ENCODE measurements at regions not wholly inside any gene's neighbourhood (a gene's known extent, or its start where the extent isn't known, plus 50 kb on each side); places are given as distances from the start of the nearest gene placed in this dataset.

- Histone ChIP-seq H3K4me2 (ENCODE audit: insufficient read depth, low read length) (no peak overlapping the region), H3K27me3 (ENCODE audit: control insufficient read depth in 2 of 2, insufficient read depth in 2 of 2, low read length in 2 of 2) (no peaks in the 10 kb centered on the region), H3K36me3 (ENCODE audit: control insufficient read depth, insufficient read depth, low read length) (no peaks in the 10 kb centered on the region), H4K20me1 (replicated peaks; ENCODE audit: control insufficient read depth, insufficient read depth, low read length) (no peaks in the 10 kb centered on the region), H3K9me1 (ENCODE audit: control insufficient read depth, insufficient read depth, low read length) (no peaks in the 10 kb centered on the region), H3K9me3 (replicated peaks; ENCODE audit: control insufficient read depth, insufficient read depth, low read depth, low read length) (no peaks in the 10 kb centered on the region), H2AFZ (ENCODE audit: low read depth, low read length) (no peak overlapping the region), H3K4me3 (no peak overlapping the region), H3K27ac (ENCODE audit: extremely low read depth, low read depth, low read length) (no peak overlapping the region), H3K79me2 (ENCODE audit: control insufficient read depth, insufficient read depth, low read length) (no peaks in the 10 kb centered on the region), H3K9ac (ENCODE audit: insufficient read depth in 1 of 2, low read depth in 2 of 2, low read length in 2 of 2) (no peak overlapping the region), H3K4me1 (replicated peaks in 1 of 2; ENCODE audit: control insufficient read depth in 2 of 2, insufficient read depth in 2 of 2, low read length in 2 of 2) (no peaks in the 10 kb centered on the region)
- FAIRE-seq (no peak), DNase-seq (ENCODE audit: extremely low read depth in 1 of 4, low spot score in 3 of 4) (no peak), ATAC-seq (no peak)
- TF ChIP-seq ZBTB8A (IDR thresholded peaks at IDR 0.05; ENCODE audit: partially characterized antibody): no peak
- no peak for TF ChIP-seq GTF3C2 (IDR thresholded peaks at IDR 0.05; ENCODE audit: borderline replicate concordance, extremely low read depth, insufficient read length)
- TF ChIP-seq RBM34 (IDR thresholded peaks at IDR 0.05; ENCODE audit: borderline replicate concordance, insufficient read depth, low read length): no peak
- no peak for TF ChIP-seq ZNF395 (CRISPR knock-in tag; IDR thresholded peaks at IDR 0.05)
- TF ChIP-seq NFRKB (IDR thresholded peaks at IDR 0.05; ENCODE audit: low read depth): no peak
- ChIA-PET CTCF (ENCODE audit: low intra/inter-chr PET ratio) (no interaction called here), POLR2A (no interaction called here)
- no TSS peak for BruUV-seq (replicated peaks)
- in situ Hi-C loops (cut with MboI): no loop called here
- intact Hi-C loops (cut with micrococcal nuclease): no loop called here
These were observed 139.7 kb upstream of the ABCB5 start for GRCh38 chr7:20475756-20476155.
